OCI-LY7 (cell line): ENCODE measurements at regions not wholly inside any gene's neighbourhood (a gene's known extent, or its start where the extent isn't known, plus 50 kb on each side); places are given as distances from the start of the nearest gene placed in this dataset.
A peak's percentile ranks its signal among the peaks of the same experiment; 100 is the strongest.

Experiments
- BruUV-seq: library from RNA; stranded (reverse); fragments of 400-500 nt; replicated peaks from 2 replicates; lab custom pipeline; 2021; lab: Mats Ljungman, UMichigan
- CTCF ChIA-PET: fragments of 300-600 bp; sonication (Branson Sonifier 250); formaldehyde crosslinking; loops from one replicate; lab custom pipeline; 2022; ENCODE audit warnings: antibody characterized with exemption; ENCODE audit not compliant: unreplicated experiment; lab: Charles Lee
- POLR2A ChIA-PET: fragments of 300-600 bp; sonication (Branson Sonifier 250); formaldehyde crosslinking; loops from one replicate; lab custom pipeline; 2022; ENCODE audit warnings: antibody characterized with exemption; lab: Charles Lee
- DNase-seq: peaks from one replicate; pipeline ENCODE4 v3.0.0-alpha.2; 2015; ENCODE audit warnings: low spot score
- H2AFZ ChIP-seq: fragments of 200-600 bp; sonication (generic), shearing (Covaris generic); 2 replicates; pipeline ENCODE4 v1.6.1; 2014; ENCODE audit warnings: mild to moderate bottlenecking, antibody characterized with exemption, low read length, moderate library complexity
- H3K27ac ChIP-seq: fragments of 200-600 bp; sonication (generic); 2 replicates; pipeline ENCODE4 v1.5.1; 2014; ENCODE audit warnings: mixed run types, low read depth, mild to moderate bottlenecking, moderate library complexity, low read length, inconsistent platforms; ENCODE audit not compliant: poor library complexity, severe bottlenecking
- H3K36me3 ChIP-seq: fragments of 200-600 bp; sonication (generic); 2 replicates; pipeline ENCODE4 v1.6.1; 2014; ENCODE audit warnings: mild to moderate bottlenecking, antibody characterized with exemption, low read length, moderate library complexity, mixed read lengths; ENCODE audit not compliant: insufficient read depth
- H3K4me1 ChIP-seq: fragments of 200-600 bp; sonication (generic); 2 replicates; pipeline ENCODE4 v1.5.1; 2014; ENCODE audit warnings: mild to moderate bottlenecking, low read length; ENCODE audit not compliant: insufficient read depth, poor library complexity, severe bottlenecking
- H3K4me2 ChIP-seq: fragments of 200-600 bp; sonication (generic); 2 replicates; pipeline ENCODE4 v1.6.1; 2014; ENCODE audit warnings: mild to moderate bottlenecking, low read length
- H3K4me3 ChIP-seq: fragments of 200-600 bp; sonication (generic); 2 replicates; pipeline ENCODE4 v1.5.1; 2014; ENCODE audit warnings: mild to moderate bottlenecking, low read depth, low read length; ENCODE audit not compliant: poor library complexity, severe bottlenecking
- H3K79me2 ChIP-seq: fragments of 200-600 bp; sonication (generic); 2 replicates; pipeline ENCODE4 v1.6.1; 2016; ENCODE audit warnings: low read depth, mild to moderate bottlenecking, low read length, moderate library complexity, mixed read lengths; ENCODE audit not compliant: insufficient read depth
- H3K9me2 ChIP-seq: fragments of 200-600 bp; sonication (generic); 2 replicates; pipeline ENCODE4 v1.6.1; 2016; ENCODE audit warnings: mild to moderate bottlenecking, low read length, mixed read lengths; ENCODE audit not compliant: insufficient read depth
- H3K9me3 ChIP-seq: fragments of 200-600 bp; sonication (generic); 2 replicates; pipeline ENCODE4 v1.6.1; 2014; ENCODE audit warnings: mild to moderate bottlenecking, mixed run types, low read length, mixed read lengths
- H4K20me1 ChIP-seq: fragments of 200-600 bp; sonication (generic); 2 replicates; pipeline ENCODE4 v1.6.1; 2014; ENCODE audit warnings: mild to moderate bottlenecking, antibody characterized with exemption, low read length, moderate library complexity, mixed read lengths; ENCODE audit not compliant: insufficient read depth
- CTCF ChIP-seq: fragments of 200-600 bp; sonication (generic); conservative IDR thresholded peaks from 2 replicates; pipeline ENCODE4 v1.5.1; 2014; ENCODE audit warnings: mild to moderate bottlenecking, antibody characterized with exemption, low read length, moderate library complexity, mixed read lengths
- EZH2phosphoT487 ChIP-seq: fragments of 200-600 bp; sonication (generic); IDR thresholded peaks from 2 replicates; pipeline ENCODE4 v1.6.1; 2018; ENCODE audit warnings: low read depth, borderline replicate concordance, mild to moderate bottlenecking, mixed run types, antibody characterized with exemption, low read length, moderate library complexity, mixed read lengths
- intact Hi-C: fragments of 100-400 bp; cut with micrococcal nuclease; formaldehyde crosslinking; loops from one replicate; pipeline ENCODE4 v1.10.0; 2022; ENCODE audit not compliant: unreplicated experiment

DNA sequence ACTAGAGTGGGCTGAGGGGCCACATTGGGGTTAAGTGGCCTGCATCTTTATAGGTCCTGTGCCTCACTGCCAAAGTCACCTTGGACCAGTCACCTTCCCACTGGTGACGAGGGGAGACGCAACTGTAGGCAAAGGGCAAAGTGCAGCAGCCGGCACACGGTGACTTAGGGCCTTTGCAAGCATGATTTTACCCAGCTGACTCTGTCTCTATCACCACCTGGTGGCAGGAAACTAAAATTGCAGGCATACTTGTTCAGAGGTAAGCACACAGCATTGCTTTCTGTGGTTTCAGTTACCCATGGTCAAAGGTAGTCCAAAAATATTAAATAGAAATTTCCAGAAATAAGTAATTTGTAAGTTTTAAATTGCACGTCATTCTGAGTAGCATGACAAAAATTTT is 1164.4 kb downstream of the BRD1 start:
- ChIA-PET CTCF (no interaction called here), POLR2A (interaction anchor here (0.7 kb wide), 1 partner anchor 1109 kb away, joined by 3 read pairs; no protein-coding TSS in a partner anchor)
- Histone ChIP-seq H3K4me2 (no peak overlapping the region), H3K4me1 (no peaks in the 10 kb centered on the region), H3K79me2 (no peaks in the 10 kb centered on the region), H3K9me2 (no peaks in the 10 kb centered on the region), H3K9me3 (peaks cover 13% of the 10 kb centered on the region; the same call in 1 of the 2 replicates), H3K27ac (no peak overlapping the region), H4K20me1 (no peaks in the 10 kb centered on the region), H3K36me3 (no peaks in the 10 kb centered on the region), H3K4me3 (no peak overlapping the region), H2AFZ (no peak overlapping the region)
- DNase-seq = peak; percentile 10
- TF ChIP-seq CTCF (peak; percentile 74), EZH2phosphoT487 (no peak)
- intact Hi-C loops = no loop called here
- no TSS peak for BruUV-seq

DNA sequence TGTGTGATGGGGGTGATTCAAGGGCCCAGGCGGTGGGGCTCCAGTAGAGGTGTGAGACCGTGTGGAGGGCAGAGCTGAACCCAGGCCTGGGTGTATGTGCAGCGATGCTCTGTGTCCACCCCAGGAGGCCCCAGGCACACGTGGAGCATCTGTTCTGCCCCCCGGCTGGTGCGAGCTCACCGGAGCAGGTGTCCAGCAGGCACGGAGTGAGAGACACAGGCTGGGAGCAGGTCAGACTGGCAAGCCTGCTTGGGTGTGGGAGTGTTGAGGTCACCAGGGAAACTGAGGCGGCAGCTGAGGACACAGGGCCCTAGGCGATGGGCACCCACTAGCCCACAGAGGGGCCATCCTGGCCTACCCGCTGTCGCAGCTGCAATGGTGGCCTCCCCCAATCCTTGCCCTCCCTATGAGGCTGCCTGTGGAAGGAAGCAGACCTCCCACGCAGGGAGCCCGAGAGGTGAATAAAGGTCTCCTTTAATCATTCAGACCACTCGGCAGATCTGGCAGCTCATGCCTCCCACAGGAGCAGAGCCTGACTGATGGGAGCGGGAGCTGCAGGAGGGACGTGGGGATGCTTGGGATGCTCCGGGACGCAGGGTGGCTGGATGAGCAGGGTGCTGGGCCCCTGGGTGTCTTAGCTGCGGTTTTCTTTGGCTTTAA is 1165.1 kb downstream of the BRD1 start:
- H4K20me1 ChIP-seq = no peaks in the 10 kb centered on the region
- H3K9me2 ChIP-seq = no peaks in the 10 kb centered on the region
- TF ChIP-seq EZH2phosphoT487 (no peak), CTCF (no peak)
- H3K4me1 ChIP-seq = no peaks in the 10 kb centered on the region
- no TSS peak for BruUV-seq
- CTCF ChIA-PET = no interaction called here
- H3K9me3 ChIP-seq = peaks cover 13% of the 10 kb centered on the region; the same call in 1 of the 2 replicates
- no peaks in the 10 kb centered on the region for H3K79me2 ChIP-seq
- POLR2A ChIA-PET = interaction anchor here (0.7 kb wide), 1 partner anchor 1108 kb away, joined by 3 read pairs; no protein-coding TSS in a partner anchor
- no peak overlapping the region for H3K27ac ChIP-seq
- no peak overlapping the region for H2AFZ ChIP-seq
- intact Hi-C loops = no loop called here
- no peak for DNase-seq
- no peak overlapping the region for H3K4me2 ChIP-seq
- H3K36me3 ChIP-seq = no peaks in the 10 kb centered on the region
- no peak overlapping the region for H3K4me3 ChIP-seq

- no TSS peak for BruUV-seq
- no peak overlapping the region for H3K27ac ChIP-seq
- CTCF ChIA-PET = no interaction called here
- no peaks in the 10 kb centered on the region for H3K79me2 ChIP-seq
- H4K20me1 ChIP-seq = no peaks in the 10 kb centered on the region
- TF ChIP-seq EZH2phosphoT487 (no peak), CTCF (no peak)
- peaks cover 13% of the 10 kb centered on the region; the same call in 1 of the 2 replicates for H3K9me3 ChIP-seq
- intact Hi-C loops = no loop called here
- no peak for DNase-seq
- POLR2A ChIA-PET = no interaction called here
- no peak overlapping the region for H3K4me3 ChIP-seq
- no peaks in the 10 kb centered on the region for H3K4me1 ChIP-seq
- no peaks in the 10 kb centered on the region for H3K36me3 ChIP-seq
- no peak overlapping the region for H2AFZ ChIP-seq
- no peak overlapping the region for H3K4me2 ChIP-seq
- H3K9me2 ChIP-seq = no peaks in the 10 kb centered on the region
Measured at GRCh38 chr22:48661984-48662383, 1165.7 kb downstream of the BRD1 start.
